Left renal pelvis (tissue), 4 donors: ENCODE measurements at regions not wholly inside any gene's neighbourhood (a gene's known extent, or its start where the extent isn't known, plus 50 kb on each side); places are given as distances from the start of the nearest gene placed in this dataset.
A peak's percentile ranks its signal among the peaks of the same experiment; 100 is the strongest.
"Not testable (repeated sequence)": the region's sequence is repeated elsewhere in the genome, so short reads cannot be mapped to it uniquely, and the experiment has no call there.

Experiments
- DNase-seq, 4 donors: peaks; one replicate each; pipeline ENCODE4 v3.0.0-alpha.2; 2013; ENCODE audit warnings: low read depth in 4 of 4, low spot score in 3 of 4

GRCh38 chr2:4782647-4783046 is 909.5 kb upstream of the SOX11 start:
- DNase-seq, result no peak

GRCh38 chr2:4791488-4791887 is 900.7 kb upstream of the SOX11 start:
- peak in 1 of 4 donors; percentile 1 for DNase-seq

- DNase-seq, result no peak
Measured at GRCh38 chr2:4792126-4792525, 900.1 kb upstream of the SOX11 start.

GRCh38 chr2:4803396-4803795 is 888.8 kb upstream of the SOX11 start:
- DNase-seq, result no peak

GRCh38 chr2:4814137-4814536 is 878.0 kb upstream of the SOX11 start:
- not testable (repeated sequence) for DNase-seq

- DNase-seq, result no peak
Measured at GRCh38 chr2:4827836-4828235, 864.3 kb upstream of the SOX11 start.

- DNase-seq, result no peak
Measured at GRCh38 chr2:4828682-4829374, 863.4 kb upstream of the SOX11 start.

GRCh38 chr2:4831751-4832150 is 860.4 kb upstream of the SOX11 start:
- peak in 1 of 4 donors; percentile 8 for DNase-seq

GRCh38 chr2:4832642-4833041 is 859.5 kb upstream of the SOX11 start:
- DNase-seq, result no peak

- no peak for DNase-seq
Measured at GRCh38 chr2:4838626-4839025, 853.6 kb upstream of the SOX11 start.

- DNase-seq, result peak; percentile 24 to 41 (median 34)
Measured at GRCh38 chr2:4840791-4841190, 851.4 kb upstream of the SOX11 start.

GRCh38 chr2:4844881-4845280 is 847.3 kb upstream of the SOX11 start:
- peak in 2 of 4 donors; percentile 6 to 21 for DNase-seq

GRCh38 chr2:4862031-4862430 is 830.2 kb upstream of the SOX11 start:
- no peak for DNase-seq

GRCh38 chr2:4866198-4866597 is 826.0 kb upstream of the SOX11 start:
- DNase-seq, result no peak

GRCh38 chr2:4868466-4868865 is 823.7 kb upstream of the SOX11 start:
- DNase-seq, result no peak

- DNase-seq, result no peak
Measured at GRCh38 chr2:4869154-4869553, 823.0 kb upstream of the SOX11 start.

GRCh38 chr2:4873364-4873763 is 818.8 kb upstream of the SOX11 start:
- DNase-seq, result no peak

- no peak for DNase-seq
Measured at GRCh38 chr2:4873876-4874593, 818.1 kb upstream of the SOX11 start.

GRCh38 chr2:4882421-4882820 is 809.8 kb upstream of the SOX11 start:
- peak in 1 of 4 donors; percentile 12 for DNase-seq

GRCh38 chr2:4882941-4883340 is 809.2 kb upstream of the SOX11 start:
- no peak for DNase-seq

- DNase-seq, result no peak
Measured at GRCh38 chr2:4883375-4883774, 808.8 kb upstream of the SOX11 start.

GRCh38 chr2:4884117-4884571 is 808.0 kb upstream of the SOX11 start:
- DNase-seq, result no peak
